ENCODE measurements at regions not wholly inside any gene's neighbourhood (a gene's known extent, or its start where the extent isn't known, plus 50 kb on each side); places are given as distances from the start of the nearest gene placed in this dataset.

DNA sequence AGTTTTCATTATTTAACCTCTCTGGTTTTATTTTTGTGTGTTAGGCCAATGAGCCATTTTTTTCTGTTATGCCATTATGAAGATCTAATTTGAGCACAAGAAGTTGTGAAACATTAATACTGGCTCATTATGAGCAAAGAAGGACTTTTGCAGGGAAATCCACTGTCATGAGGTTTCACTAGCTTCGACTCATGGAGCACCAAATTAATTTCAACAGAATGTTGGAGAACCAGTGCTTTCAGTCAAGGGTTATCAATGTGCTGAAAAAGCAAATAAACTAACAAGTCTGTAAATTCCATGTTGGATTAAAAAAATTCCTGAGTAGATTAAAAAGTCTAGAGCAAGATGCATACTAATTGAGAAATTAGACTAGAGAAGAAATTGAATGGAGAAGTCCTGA, 594.2 kb upstream of the FZD8 start:
- TF ChIP-seq CTCF (IDR thresholded peaks at IDR 0.05), result no peak
- TF ChIP-seq POLR2AphosphoS5 (IDR thresholded peaks at IDR 0.05), result no peak
- no peak for TF ChIP-seq EP300 (IDR thresholded peaks at IDR 0.05)
